GM23248 (cell line): ENCODE measurements at regions not wholly inside any gene's neighbourhood (a gene's known extent, or its start where the extent isn't known, plus 50 kb on each side); places are given as distances from the start of the nearest gene placed in this dataset.

Experiments used
- DNase-seq: peaks from one replicate; pipeline ENCODE4 v3.0.0-alpha.2; 2015
- H2AFZ ChIP-seq: fragments of 200-600 bp; sonication (generic); 2 replicates; pipeline ENCODE4 v1.6.1; 2016; ENCODE audit warnings: antibody characterized with exemption
- H3F3A ChIP-seq: fragments of 200-600 bp; sonication (generic); 2 replicates; pipeline ENCODE4 v1.6.1; 2016; ENCODE audit warnings: mild to moderate bottlenecking, antibody characterized with exemption, mixed run types; ENCODE audit not compliant: insufficient read depth
- H3K27ac ChIP-seq: fragments of 200-600 bp; sonication (generic); 2 replicates; pipeline ENCODE4 v1.5.1; 2016; ENCODE audit warnings: mild to moderate bottlenecking
- H3K27me3 ChIP-seq: fragments of 200-600 bp; sonication (generic); replicated peaks from 2 replicates; pipeline ENCODE4 v1.6.1; 2016; ENCODE audit warnings: mild to moderate bottlenecking; ENCODE audit not compliant: insufficient read depth
- H3K36me3 ChIP-seq: fragments of 200-600 bp; sonication (generic); 2 replicates; pipeline ENCODE4 v1.6.1; 2016; ENCODE audit warnings: low read depth, mild to moderate bottlenecking
- H3K4me1 ChIP-seq: fragments of 200-600 bp; sonication (generic); 2 replicates; pipeline ENCODE4 v1.6.1; 2016; ENCODE audit warnings: mild to moderate bottlenecking; ENCODE audit not compliant: insufficient read depth
- H3K4me2 ChIP-seq: fragments of 200-600 bp; sonication (generic); one replicate; pipeline ENCODE4 v1.6.1; 2016; ENCODE audit warnings: mild to moderate bottlenecking; ENCODE audit not compliant: unreplicated experiment
- H3K4me3 ChIP-seq: fragments of 200-600 bp; sonication (generic); 2 replicates; pipeline ENCODE4 v1.5.1; 2016; ENCODE audit warnings: mild to moderate bottlenecking
- H3K79me2 ChIP-seq: fragments of 200-600 bp; sonication (generic); 2 replicates; pipeline ENCODE4 v1.6.1; 2016; ENCODE audit warnings: mild to moderate bottlenecking; ENCODE audit not compliant: insufficient read depth
- H3K9ac ChIP-seq: fragments of 200-600 bp; sonication (generic); 2 replicates; pipeline ENCODE4 v1.6.1; 2016; ENCODE audit warnings: mild to moderate bottlenecking
- H3K9me2 ChIP-seq: fragments of 200-600 bp; sonication (generic); 2 replicates; pipeline ENCODE4 v1.6.1; 2016; ENCODE audit warnings: mixed run types, mild to moderate bottlenecking, moderate library complexity; ENCODE audit not compliant: insufficient read depth
- H3K9me3 ChIP-seq: fragments of 200-600 bp; sonication (generic); one replicate; pipeline ENCODE4 v1.6.1; 2017; ENCODE audit warnings: low read depth
- H4K20me1 ChIP-seq: fragments of 200-600 bp; sonication (generic); 2 replicates; pipeline ENCODE4 v1.6.0; 2016; ENCODE audit not compliant: insufficient read depth
- EZH2 ChIP-seq: fragments of 200-600 bp; sonication (generic); IDR thresholded peaks from 2 replicates; pipeline ENCODE4 v1.6.1; 2018; ENCODE audit warnings: antibody characterized with exemption, mild to moderate bottlenecking; ENCODE audit not compliant: insufficient read depth, poor library complexity, severe bottlenecking
- EZH2phosphoT487 ChIP-seq: fragments of 200-600 bp; sonication (generic); IDR thresholded peaks from 2 replicates; pipeline ENCODE4 v1.6.1; 2018; ENCODE audit warnings: antibody characterized with exemption, moderate library complexity, mild to moderate bottlenecking, low read depth; ENCODE audit not compliant: insufficient read depth
- WGBS, 2 experiments: methylation state at CpG; one replicate each; pipeline ENCODE4 v1.1.6; 2015 to 2017; ENCODE audit warnings: low lambda C conversion rate in 2 of 2, low coverage in 1 of 2; ENCODE audit errors: missing lambda C conversion rate in 2 of 2; 5-methylcytosine and 5-hydroxymethylcytosine counted together
- in situ Hi-C: fragments of 300-500 bp; cut with MboI; formaldehyde crosslinking; loops from 2 replicates; pipeline ENCODE4 v1.15.0; 2020

- DNase-seq: no peak
- no peak for TF ChIP-seq EZH2
- no peak for TF ChIP-seq EZH2phosphoT487
- Histone ChIP-seq H3K27ac (no peak overlapping the region), H3K4me3 (no peak overlapping the region), H3K4me2 (no peak overlapping the region), H3K9me3 (no peaks in the 10 kb centered on the region), H3K27me3 (no peaks in the 10 kb centered on the region), H3K36me3 (no peaks in the 10 kb centered on the region), H2AFZ (no peak overlapping the region), H3K79me2 (no peaks in the 10 kb centered on the region), H3K9ac (no peak overlapping the region), H3K9me2 (no peaks in the 10 kb centered on the region), H3K4me1 (peaks cover 11% of the 10 kb centered on the region), H4K20me1 (no peaks in the 10 kb centered on the region), H3F3A (0 out of 2 replicates have a peak, but pooled peaks cover 6% of the 10 kb centered on the region)
- 59 to 71% methylated on average over 6 of the region's 6 CpGs for WGBS, 2 experiments
- in situ Hi-C loops: no loop called here
These were observed 126.6 kb upstream of the FZD8 start for GRCh38 chr10:35768731-35769130.

GRCh38 chr10:35768011-35768410 lies 125.9 kb upstream of the FZD8 start:
- Histone ChIP-seq H3K4me3 (peak overlapping the region; percentile 8; the same call in 1 of the 2 replicates), H3K9me3 (no peaks in the 10 kb centered on the region), H3K9me2 (no peaks in the 10 kb centered on the region), H3K27ac (peak overlapping the region; percentile 43), H3K27me3 (no peaks in the 10 kb centered on the region), H3K79me2 (no peaks in the 10 kb centered on the region), H3K9ac (no peak overlapping the region), H3K36me3 (no peaks in the 10 kb centered on the region), H4K20me1 (no peaks in the 10 kb centered on the region), H3F3A (0 out of 2 replicates have a peak, but pooled peaks cover 6% of the 10 kb centered on the region), H3K4me1 (peaks cover 11% of the 10 kb centered on the region), H2AFZ (peak overlapping the region; percentile 16; the same call in 1 of the 2 replicates), H3K4me2 (no peak overlapping the region)
- 30 to 40% methylated on average over 5 of the region's 5 CpGs for WGBS, 2 experiments
- peak; percentile 56 for DNase-seq
- in situ Hi-C loops: no loop called here
- TF ChIP-seq EZH2: no peak
- TF ChIP-seq EZH2phosphoT487: no peak

DNA sequence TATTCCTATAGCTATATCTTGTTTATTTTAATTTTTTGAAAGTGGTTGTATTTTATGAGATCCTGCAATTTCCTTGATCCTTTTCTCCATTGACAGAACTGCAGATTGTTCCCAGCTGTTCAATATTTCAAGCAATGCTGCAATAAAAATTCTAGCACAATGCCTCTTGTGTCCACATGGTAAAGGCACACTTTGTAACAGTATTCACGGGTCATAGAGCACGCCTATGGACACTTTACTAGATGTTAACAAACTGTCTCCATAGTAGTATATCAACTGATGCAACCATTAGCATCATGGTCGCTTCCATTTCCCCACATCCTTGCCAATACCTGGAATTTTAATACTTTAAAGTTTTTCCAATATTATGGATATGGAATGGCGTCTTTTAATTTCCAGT lies 123.9 kb upstream of the FZD8 start:
- no peaks in the 10 kb centered on the region for H3K79me2 ChIP-seq

GRCh38 chr10:35765066-35765527 lies 123.0 kb upstream of the FZD8 start:
- Histone ChIP-seq H3K4me3 (0 out of 2 replicates have a peak overlapping the region, but pooled peaks have one; percentile 11), H3K79me2 (no peaks in the 10 kb centered on the region), H3K4me1 (peaks cover 11% of the 10 kb centered on the region), H4K20me1 (no peaks in the 10 kb centered on the region), H3K27ac (no peak overlapping the region), H2AFZ (peak overlapping the region; percentile 69), H3F3A (0 out of 2 replicates have a peak, but pooled peaks cover 6% of the 10 kb centered on the region), H3K27me3 (no peaks in the 10 kb centered on the region), H3K36me3 (no peaks in the 10 kb centered on the region), H3K9me2 (no peaks in the 10 kb centered on the region), H3K4me2 (no peak overlapping the region), H3K9me3 (no peaks in the 10 kb centered on the region), H3K9ac (no peak overlapping the region)
- DNase-seq: peak; percentile 12
- 22 to 32% methylated on average over 12 to 24 of the region's 24 CpGs for WGBS, 2 experiments
- no peak for TF ChIP-seq EZH2phosphoT487
- TF ChIP-seq EZH2: no peak
- in situ Hi-C loops: no loop called here

More for the DNA sequence above, 123.9 kb upstream of the FZD8 start:
- no peaks in the 10 kb centered on the region for H4K20me1 ChIP-seq
- H3K4me3 ChIP-seq: no peak overlapping the region
- peaks cover 11% of the 10 kb centered on the region for H3K4me1 ChIP-seq
- TF ChIP-seq EZH2 (no peak), EZH2phosphoT487 (no peak)
- H2AFZ ChIP-seq: no peak overlapping the region
- H3K36me3 ChIP-seq: no peaks in the 10 kb centered on the region
- 0 out of 2 replicates have a peak, but pooled peaks cover 6% of the 10 kb centered on the region for H3F3A ChIP-seq
- H3K27me3 ChIP-seq: no peaks in the 10 kb centered on the region
- no peaks in the 10 kb centered on the region for H3K9me2 ChIP-seq
- no peak overlapping the region for H3K27ac ChIP-seq
- WGBS, 2 experiments: 68 to 73% methylated on average over 4 of the region's 4 CpGs
- in situ Hi-C loops: no loop called here
- H3K9ac ChIP-seq: no peak overlapping the region
- H3K9me3 ChIP-seq: no peaks in the 10 kb centered on the region
- H3K4me2 ChIP-seq: no peak overlapping the region
- DNase-seq: no peak
